ENCODE measurements at regions not wholly inside any gene's neighbourhood (a gene's known extent, or its start where the extent isn't known, plus 50 kb on each side); places are given as distances from the start of the nearest gene placed in this dataset.

DNA sequence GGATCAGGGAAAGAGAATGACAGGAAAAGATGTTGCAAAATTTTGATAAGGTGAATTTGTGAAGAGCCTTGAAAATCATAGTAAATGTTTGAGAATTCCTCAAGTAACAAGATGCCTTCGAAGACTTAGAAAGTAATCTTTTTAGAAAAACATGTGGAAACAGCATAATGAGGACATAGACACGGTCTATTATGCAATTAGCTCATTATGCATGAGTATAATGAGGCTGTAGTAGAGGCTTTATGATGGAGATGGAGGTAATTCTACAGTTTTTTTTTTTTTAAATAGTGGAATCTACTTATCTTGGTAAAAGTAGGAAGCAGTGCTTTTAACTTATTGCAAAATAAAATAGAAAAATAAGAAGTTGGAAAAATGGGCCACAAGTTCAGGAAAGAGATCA, 1329.1 kb upstream of the SPRY2 start:
- H3K4me3 ChIP-seq (ENCODE audit: low read length), result no peak overlapping the region
- no peaks in the 10 kb centered on the region for H3K36me3 ChIP-seq (ENCODE audit: control insufficient read depth, insufficient read depth, low read length, severe bottlenecking)
- H3K4me1 ChIP-seq (ENCODE audit: control insufficient read depth, insufficient read depth, low read length), result no peaks in the 10 kb centered on the region
- no peaks in the 10 kb centered on the region for H3K27me3 ChIP-seq (replicated peaks; ENCODE audit: control insufficient read depth, insufficient read depth, low read length)
- H3K9ac ChIP-seq (ENCODE audit: low read length), result no peak overlapping the region
- DNase-seq (ENCODE audit: low read depth), result no peak
- no peaks in the 10 kb centered on the region for H3K9me3 ChIP-seq (ENCODE audit: control insufficient read depth, low read length)

DNA sequence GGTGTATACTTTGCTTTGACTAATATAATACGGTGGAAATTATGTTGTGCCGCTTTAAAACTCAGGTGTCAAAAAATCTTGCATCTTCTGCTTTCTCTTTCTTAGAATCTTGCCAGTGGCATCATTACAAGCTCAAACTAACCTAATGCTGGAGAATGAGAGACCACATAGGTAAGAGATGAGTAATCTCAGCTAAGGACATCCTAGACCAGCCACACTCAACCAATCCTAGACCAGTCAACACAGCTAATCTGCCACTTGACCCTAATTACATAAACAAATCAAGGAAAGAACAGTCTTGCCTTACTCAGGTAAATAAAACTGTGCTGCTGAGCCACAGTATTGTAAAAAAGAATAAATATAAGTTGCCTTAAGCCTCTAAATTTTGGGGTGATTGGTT, 1323.9 kb upstream of the SPRY2 start:
- Histone ChIP-seq H3K27me3 (replicated peaks; ENCODE audit: control insufficient read depth, insufficient read depth, low read length) (no peaks in the 10 kb centered on the region), H3K36me3 (ENCODE audit: control insufficient read depth, insufficient read depth, low read length, severe bottlenecking) (no peaks in the 10 kb centered on the region), H3K9ac (ENCODE audit: low read length) (no peak overlapping the region), H3K4me1 (ENCODE audit: control insufficient read depth, insufficient read depth, low read length) (no peaks in the 10 kb centered on the region), H3K9me3 (ENCODE audit: control insufficient read depth, low read length) (no peaks in the 10 kb centered on the region), H3K4me3 (ENCODE audit: low read length) (no peak overlapping the region)
- no peak for DNase-seq (ENCODE audit: low read depth)

DNA sequence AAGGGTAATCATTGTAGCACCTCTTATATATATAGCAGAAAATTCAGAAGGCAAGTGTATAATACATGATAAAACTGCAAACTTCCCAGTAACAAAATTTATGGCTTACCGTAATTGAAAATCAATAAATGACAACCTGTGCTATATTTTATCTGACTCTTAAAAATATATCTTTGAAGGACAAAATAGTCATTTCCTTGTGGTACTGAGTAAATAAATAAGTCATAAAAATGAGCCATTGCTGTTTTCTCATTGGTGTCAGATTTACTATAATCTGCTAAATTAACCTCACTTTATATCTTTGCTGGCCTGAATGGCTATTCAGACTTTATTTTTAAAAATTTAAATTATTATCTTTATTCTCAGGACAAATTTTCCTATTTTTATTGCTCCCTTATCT, 1319.1 kb upstream of the SPRY2 start:
- H3K4me3 ChIP-seq (ENCODE audit: low read length), result no peak overlapping the region
- DNase-seq (ENCODE audit: low read depth), result no peak
- H3K27me3 ChIP-seq (replicated peaks; ENCODE audit: control insufficient read depth, insufficient read depth, low read length), result no peaks in the 10 kb centered on the region
- H3K4me1 ChIP-seq (ENCODE audit: control insufficient read depth, insufficient read depth, low read length), result no peaks in the 10 kb centered on the region
- H3K9ac ChIP-seq (ENCODE audit: low read length), result no peak overlapping the region
- no peaks in the 10 kb centered on the region for H3K36me3 ChIP-seq (ENCODE audit: control insufficient read depth, insufficient read depth, low read length, severe bottlenecking)
- no peaks in the 10 kb centered on the region for H3K9me3 ChIP-seq (ENCODE audit: control insufficient read depth, low read length)

DNA sequence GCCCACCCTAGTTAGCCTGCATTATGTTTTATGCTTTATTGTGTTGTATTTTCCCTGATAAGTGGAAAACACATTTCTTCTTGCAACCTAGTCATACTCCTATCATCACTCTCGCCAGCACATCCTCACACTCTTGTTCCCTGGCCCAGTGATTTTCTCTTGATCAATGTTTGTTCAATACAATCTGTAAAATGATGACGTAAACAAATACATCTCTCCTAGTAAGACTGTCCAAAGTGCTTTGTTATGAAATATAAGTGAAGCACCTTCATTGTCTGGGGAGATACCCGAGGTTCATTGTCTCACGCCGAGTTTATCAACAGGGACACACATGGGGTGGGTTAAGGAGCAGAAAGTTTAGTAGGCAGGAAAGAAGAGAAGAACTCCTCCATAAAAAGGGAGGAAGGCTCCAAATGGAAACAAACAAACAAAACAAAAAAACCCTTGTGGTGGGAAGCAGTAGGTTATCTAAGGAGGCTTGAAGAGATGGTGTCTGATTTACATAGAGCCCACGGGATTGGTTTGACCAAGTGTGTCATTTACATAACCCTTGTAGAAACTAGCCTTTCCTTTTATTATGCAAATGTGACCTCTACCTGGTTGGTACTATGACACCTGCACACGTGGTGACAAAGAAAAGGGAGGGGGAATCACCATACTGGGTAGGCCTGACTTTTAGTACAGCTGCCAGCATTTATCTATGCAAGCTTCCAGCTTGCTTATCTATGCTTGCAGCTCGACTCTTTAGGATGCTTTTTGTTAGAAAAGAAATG, 1317.9 kb upstream of the SPRY2 start:
- Histone ChIP-seq H3K4me1 (ENCODE audit: control insufficient read depth, insufficient read depth, low read length) (no peaks in the 10 kb centered on the region), H3K4me3 (ENCODE audit: low read length) (no peak overlapping the region), H3K9me3 (ENCODE audit: control insufficient read depth, low read length) (no peaks in the 10 kb centered on the region), H3K27me3 (replicated peaks; ENCODE audit: control insufficient read depth, insufficient read depth, low read length) (no peaks in the 10 kb centered on the region), H3K9ac (ENCODE audit: low read length) (no peak overlapping the region), H3K36me3 (ENCODE audit: control insufficient read depth, insufficient read depth, low read length, severe bottlenecking) (no peaks in the 10 kb centered on the region)
- no peak for DNase-seq (ENCODE audit: low read depth)

DNA sequence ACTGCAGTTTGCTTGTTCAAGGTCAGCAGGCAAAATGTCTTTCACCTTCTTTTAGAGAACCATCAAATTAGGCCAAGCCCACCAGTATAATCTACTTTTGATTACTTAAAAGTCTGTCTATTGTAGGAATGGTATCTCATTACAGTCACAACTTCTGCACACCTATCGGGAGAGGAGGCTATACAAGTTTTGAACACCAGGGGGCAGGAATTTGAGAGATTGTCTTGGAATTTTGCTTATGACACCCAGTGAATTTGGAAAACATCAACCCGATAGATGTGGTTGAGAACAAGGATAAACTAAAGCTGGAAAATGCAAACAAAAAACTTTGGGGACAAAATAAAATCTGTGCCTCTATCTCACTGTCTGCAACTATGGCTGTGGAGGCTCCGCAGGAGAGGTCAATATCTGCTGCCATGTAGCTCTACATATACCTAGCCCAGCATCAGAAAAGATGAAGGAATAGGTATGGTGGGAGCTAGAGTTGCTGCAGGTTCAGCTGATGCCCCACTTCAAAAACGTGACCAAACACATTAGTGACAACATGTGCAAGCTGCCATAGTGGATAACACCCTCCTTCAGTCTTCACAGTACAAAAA, 1299.2 kb upstream of the SPRY2 start:
- DNase-seq (ENCODE audit: low read depth), result peak; percentile 13
- no peaks in the 10 kb centered on the region for H3K27me3 ChIP-seq (replicated peaks; ENCODE audit: control insufficient read depth, insufficient read depth, low read length)
- H3K36me3 ChIP-seq (ENCODE audit: control insufficient read depth, insufficient read depth, low read length, severe bottlenecking), result no peaks in the 10 kb centered on the region
- H3K9ac ChIP-seq (ENCODE audit: low read length), result no peak overlapping the region
- H3K9me3 ChIP-seq (ENCODE audit: control insufficient read depth, low read length), result no peaks in the 10 kb centered on the region
- H3K4me3 ChIP-seq (ENCODE audit: low read length), result no peak overlapping the region
- H3K4me1 ChIP-seq (ENCODE audit: control insufficient read depth, insufficient read depth, low read length), result no peaks in the 10 kb centered on the region

DNA sequence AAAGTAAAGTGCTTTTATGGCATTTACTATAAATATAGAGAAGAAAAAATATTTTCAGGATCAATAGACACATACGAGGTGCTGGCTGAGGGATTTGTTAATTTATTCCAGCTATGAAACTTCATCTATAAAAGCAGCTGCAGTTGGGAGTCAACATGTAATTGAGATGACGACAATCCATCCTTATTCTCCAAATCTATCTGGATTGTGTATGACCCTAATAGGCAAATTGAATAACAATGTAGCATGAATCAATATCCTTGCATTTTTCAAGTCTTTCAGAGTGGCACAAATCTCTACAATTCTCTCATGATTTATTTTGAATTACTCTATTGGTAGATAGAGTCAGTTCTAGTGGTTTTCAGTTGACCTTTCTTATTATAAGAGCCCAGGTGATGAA, 1296.5 kb upstream of the SPRY2 start:
- Histone ChIP-seq H3K27me3 (replicated peaks; ENCODE audit: control insufficient read depth, insufficient read depth, low read length) (no peaks in the 10 kb centered on the region), H3K4me1 (ENCODE audit: control insufficient read depth, insufficient read depth, low read length) (no peaks in the 10 kb centered on the region), H3K4me3 (ENCODE audit: low read length) (no peak overlapping the region), H3K9ac (ENCODE audit: low read length) (no peak overlapping the region), H3K36me3 (ENCODE audit: control insufficient read depth, insufficient read depth, low read length, severe bottlenecking) (no peaks in the 10 kb centered on the region), H3K9me3 (ENCODE audit: control insufficient read depth, low read length) (no peaks in the 10 kb centered on the region)
- no peak for DNase-seq (ENCODE audit: low read depth)

DNA sequence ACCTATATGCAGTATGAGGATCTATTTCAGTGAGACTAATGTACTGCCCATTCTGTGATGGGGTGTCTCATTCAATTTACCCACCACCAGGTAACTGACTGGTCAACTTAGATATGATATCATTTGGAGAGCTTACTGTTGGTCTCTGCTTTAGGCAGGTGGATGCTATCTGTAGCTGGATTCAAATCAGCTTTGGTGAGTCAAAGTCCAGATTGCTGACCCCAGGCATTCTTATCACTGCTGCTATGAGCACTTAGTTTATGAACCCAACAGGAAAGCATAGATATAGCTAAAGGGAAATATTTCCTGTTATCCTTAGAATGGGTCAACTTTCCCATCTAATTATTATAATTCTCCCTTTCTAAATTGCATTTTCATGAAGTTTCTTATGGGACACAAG, 1295.2 kb upstream of the SPRY2 start:
- Histone ChIP-seq H3K4me3 (ENCODE audit: low read length) (no peak overlapping the region), H3K9me3 (ENCODE audit: control insufficient read depth, low read length) (no peaks in the 10 kb centered on the region), H3K27me3 (replicated peaks; ENCODE audit: control insufficient read depth, insufficient read depth, low read length) (no peaks in the 10 kb centered on the region), H3K9ac (ENCODE audit: low read length) (no peak overlapping the region), H3K4me1 (ENCODE audit: control insufficient read depth, insufficient read depth, low read length) (no peaks in the 10 kb centered on the region), H3K36me3 (ENCODE audit: control insufficient read depth, insufficient read depth, low read length, severe bottlenecking) (no peaks in the 10 kb centered on the region)
- no peak for DNase-seq (ENCODE audit: low read depth)

DNA sequence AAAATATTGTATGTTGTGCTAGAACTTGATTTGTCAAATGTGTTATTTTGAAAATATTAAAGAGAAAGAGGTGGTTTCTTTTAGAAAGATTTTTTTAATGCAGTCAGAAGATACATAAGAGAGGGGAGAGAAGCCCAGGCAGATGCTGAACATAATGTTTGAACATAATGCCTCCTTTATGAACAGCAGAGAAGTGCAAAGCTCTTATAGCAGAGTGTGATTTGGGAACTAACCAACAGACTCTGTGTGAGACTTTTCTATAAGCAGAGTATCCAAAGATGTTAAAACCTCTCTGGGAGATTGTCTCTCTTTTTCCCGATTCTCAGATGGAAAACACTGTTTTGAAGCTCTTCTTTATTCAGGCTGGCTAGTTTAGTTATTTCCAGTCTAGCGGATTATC, 1274.1 kb upstream of the SPRY2 start:
- Histone ChIP-seq H3K9me3 (ENCODE audit: control insufficient read depth, low read length) (no peaks in the 10 kb centered on the region), H3K4me3 (ENCODE audit: low read length) (no peak overlapping the region)
- DNase-seq (ENCODE audit: low read depth), result no peak

DNA sequence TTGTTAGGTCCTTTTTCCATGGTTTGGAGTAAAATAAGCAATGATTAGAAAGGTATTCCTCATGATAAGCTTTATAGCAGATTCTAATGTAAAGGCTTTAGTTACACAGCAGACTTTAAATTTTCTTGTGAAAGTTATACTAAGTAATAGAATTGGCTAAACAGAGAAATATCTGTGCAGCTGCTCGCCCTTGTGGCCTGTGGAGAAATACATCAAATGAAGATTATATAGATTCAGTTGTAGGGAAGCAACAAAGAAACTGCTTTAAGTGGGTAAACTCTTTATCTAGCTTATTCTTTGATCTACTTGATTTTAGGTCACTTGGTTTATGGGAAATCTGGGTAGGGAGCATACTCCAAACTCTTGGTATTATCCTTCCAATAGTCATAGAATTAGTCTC, 1269.7 kb upstream of the SPRY2 start:
- no peaks in the 10 kb centered on the region for H3K27me3 ChIP-seq (replicated peaks; ENCODE audit: control insufficient read depth, insufficient read depth, low read length)
- H3K36me3 ChIP-seq (ENCODE audit: control insufficient read depth, insufficient read depth, low read length, severe bottlenecking), result no peaks in the 10 kb centered on the region
- H3K4me1 ChIP-seq (ENCODE audit: control insufficient read depth, insufficient read depth, low read length), result no peaks in the 10 kb centered on the region
- no peak overlapping the region for H3K9ac ChIP-seq (ENCODE audit: low read length)
- DNase-seq (ENCODE audit: low read depth), result peak; percentile 48
- no peaks in the 10 kb centered on the region for H3K9me3 ChIP-seq (ENCODE audit: control insufficient read depth, low read length)
- no peak overlapping the region for H3K4me3 ChIP-seq (ENCODE audit: low read length)

More for the DNA sequence above, 1274.1 kb upstream of the SPRY2 start:
- no peaks in the 10 kb centered on the region for H3K4me1 ChIP-seq (ENCODE audit: control insufficient read depth, insufficient read depth, low read length)
- H3K36me3 ChIP-seq (ENCODE audit: control insufficient read depth, insufficient read depth, low read length, severe bottlenecking), result no peaks in the 10 kb centered on the region
- no peaks in the 10 kb centered on the region for H3K27me3 ChIP-seq (replicated peaks; ENCODE audit: control insufficient read depth, insufficient read depth, low read length)
- H3K9ac ChIP-seq (ENCODE audit: low read length), result no peak overlapping the region

DNA sequence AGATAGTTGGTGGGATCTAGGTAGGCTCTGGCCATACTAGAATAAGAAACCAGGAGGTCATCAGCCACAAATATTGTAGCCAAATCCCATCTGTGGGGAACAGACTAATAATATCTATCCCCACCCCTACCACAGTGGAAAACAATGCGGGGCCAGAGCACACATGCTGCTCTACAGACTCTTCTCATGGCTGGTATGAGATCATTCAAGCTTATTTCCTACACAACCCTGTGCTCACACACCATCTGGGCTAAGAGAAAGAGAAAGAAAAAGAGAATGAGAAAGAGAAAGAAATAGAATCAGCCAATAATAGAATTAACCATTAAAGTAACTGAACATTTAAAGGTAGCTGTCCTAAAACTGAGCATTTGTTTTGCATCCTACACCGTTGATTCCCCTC, 1268.4 kb upstream of the SPRY2 start:
- Histone ChIP-seq H3K36me3 (ENCODE audit: control insufficient read depth, insufficient read depth, low read length, severe bottlenecking) (no peaks in the 10 kb centered on the region), H3K9ac (ENCODE audit: low read length) (no peak overlapping the region), H3K4me3 (ENCODE audit: low read length) (no peak overlapping the region), H3K9me3 (ENCODE audit: control insufficient read depth, low read length) (no peaks in the 10 kb centered on the region), H3K4me1 (ENCODE audit: control insufficient read depth, insufficient read depth, low read length) (no peaks in the 10 kb centered on the region), H3K27me3 (replicated peaks; ENCODE audit: control insufficient read depth, insufficient read depth, low read length) (no peaks in the 10 kb centered on the region)
- DNase-seq (ENCODE audit: low read depth), result no peak

DNA sequence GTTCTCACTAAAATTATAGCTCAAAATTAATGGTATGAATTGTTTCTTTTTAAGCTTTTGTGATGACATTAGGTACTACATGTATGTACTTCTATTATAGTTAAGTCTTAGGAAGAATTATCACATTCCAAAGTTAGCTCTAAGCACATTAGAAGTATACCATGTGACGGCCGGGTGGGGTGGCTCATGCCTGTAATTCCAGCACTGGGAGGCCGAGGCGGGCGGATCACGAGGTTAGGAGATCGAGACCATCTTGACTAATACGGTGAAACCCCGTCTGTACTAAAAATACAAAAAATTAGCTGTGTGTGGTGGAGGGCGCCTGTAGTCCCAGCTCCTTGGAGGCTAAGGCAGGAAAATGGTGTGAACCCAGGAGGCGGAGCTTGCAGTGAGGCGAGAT, 1265.1 kb upstream of the SPRY2 start:
- no peaks in the 10 kb centered on the region for H3K27me3 ChIP-seq (replicated peaks; ENCODE audit: control insufficient read depth, insufficient read depth, low read length)
- no peak overlapping the region for H3K9ac ChIP-seq (ENCODE audit: low read length)
- no peaks in the 10 kb centered on the region for H3K36me3 ChIP-seq (ENCODE audit: control insufficient read depth, insufficient read depth, low read length, severe bottlenecking)
- DNase-seq (ENCODE audit: low read depth), result no peak
- H3K4me1 ChIP-seq (ENCODE audit: control insufficient read depth, insufficient read depth, low read length), result no peaks in the 10 kb centered on the region
- H3K4me3 ChIP-seq (ENCODE audit: low read length), result no peak overlapping the region
- H3K9me3 ChIP-seq (ENCODE audit: control insufficient read depth, low read length), result no peaks in the 10 kb centered on the region

DNA sequence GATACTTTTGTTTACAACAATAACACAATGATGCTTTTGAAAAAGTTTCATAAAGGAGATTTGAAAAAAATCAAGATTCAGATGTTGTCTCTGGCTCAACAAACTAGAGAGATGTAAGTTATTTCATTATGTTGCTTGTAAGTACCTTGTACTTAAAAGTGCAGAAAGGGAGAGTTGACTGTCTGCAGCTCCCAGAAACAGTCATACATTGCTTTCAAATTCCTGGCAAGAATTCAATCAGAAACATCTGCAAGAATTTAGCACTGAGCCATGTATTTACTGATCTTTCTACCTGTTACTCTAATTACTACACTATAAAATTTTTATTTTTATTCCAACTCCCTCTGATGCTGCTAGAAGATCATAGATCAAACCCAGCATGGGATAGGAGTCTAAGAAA, 1261.3 kb upstream of the SPRY2 start:
- Histone ChIP-seq H3K9ac (ENCODE audit: low read length) (no peak overlapping the region), H3K9me3 (ENCODE audit: control insufficient read depth, low read length) (no peaks in the 10 kb centered on the region), H3K27me3 (replicated peaks; ENCODE audit: control insufficient read depth, insufficient read depth, low read length) (no peaks in the 10 kb centered on the region), H3K4me3 (ENCODE audit: low read length) (no peak overlapping the region), H3K36me3 (ENCODE audit: control insufficient read depth, insufficient read depth, low read length, severe bottlenecking) (no peaks in the 10 kb centered on the region), H3K4me1 (ENCODE audit: control insufficient read depth, insufficient read depth, low read length) (no peaks in the 10 kb centered on the region)
- DNase-seq (ENCODE audit: low read depth), result peak; percentile 55
